ENCODE measurements at regions not wholly inside any gene's neighbourhood (a gene's known extent, or its start where the extent isn't known, plus 50 kb on each side); places are given as distances from the start of the nearest gene placed in this dataset.

GRCh38 chr4:81522711-81523110 lies 51.0 kb upstream of the RASGEF1B start:
- TF ChIP-seq, protein P1, sequence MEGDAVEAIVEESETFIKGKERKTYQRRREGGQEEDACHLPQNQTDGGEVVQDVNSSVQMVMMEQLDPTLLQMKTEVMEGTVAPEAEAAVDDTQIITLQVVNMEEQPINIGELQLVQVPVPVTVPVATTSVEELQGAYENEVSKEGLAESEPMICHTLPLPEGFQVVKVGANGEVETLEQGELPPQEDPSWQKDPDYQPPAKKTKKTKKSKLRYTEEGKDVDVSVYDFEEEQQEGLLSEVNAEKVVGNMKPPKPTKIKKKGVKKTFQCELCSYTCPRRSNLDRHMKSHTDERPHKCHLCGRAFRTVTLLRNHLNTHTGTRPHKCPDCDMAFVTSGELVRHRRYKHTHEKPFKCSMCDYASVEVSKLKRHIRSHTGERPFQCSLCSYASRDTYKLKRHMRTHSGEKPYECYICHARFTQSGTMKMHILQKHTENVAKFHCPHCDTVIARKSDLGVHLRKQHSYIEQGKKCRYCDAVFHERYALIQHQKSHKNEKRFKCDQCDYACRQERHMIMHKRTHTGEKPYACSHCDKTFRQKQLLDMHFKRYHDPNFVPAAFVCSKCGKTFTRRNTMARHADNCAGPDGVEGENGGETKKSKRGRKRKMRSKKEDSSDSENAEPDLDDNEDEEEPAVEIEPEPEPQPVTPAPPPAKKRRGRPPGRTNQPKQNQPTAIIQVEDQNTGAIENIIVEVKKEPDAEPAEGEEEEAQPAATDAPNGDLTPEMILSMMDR (conservative IDR thresholded peaks at IDR 0.05; ENCODE audit: low read length), result no peak
- DNase-seq (ENCODE audit: low read depth), result no peak
- no peak overlapping the region for H3K4me3 ChIP-seq (ENCODE audit: low read length)

DNA sequence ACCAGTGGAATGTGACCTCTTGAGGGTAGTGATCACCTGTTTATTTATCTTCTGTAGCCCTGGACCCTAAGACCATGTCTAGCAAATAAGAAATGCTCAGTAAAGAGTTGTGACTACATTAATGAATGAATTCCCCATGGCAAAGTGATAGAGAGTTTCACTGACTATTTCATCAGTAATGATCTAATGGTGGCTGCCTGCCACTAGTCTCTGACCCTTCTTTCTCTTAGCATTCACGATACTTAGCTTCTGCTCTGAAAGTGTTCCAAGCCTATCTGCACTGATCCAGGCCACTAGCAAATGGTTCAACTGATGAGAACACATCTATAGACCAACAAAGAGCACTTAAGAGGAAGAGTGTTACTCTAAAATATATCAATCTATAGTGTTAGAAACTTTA lies 50.0 kb upstream of the RASGEF1B start:
- no peak for DNase-seq (ENCODE audit: low read depth)
- H3K4me3 ChIP-seq (ENCODE audit: low read length), result no peak overlapping the region
- TF ChIP-seq, protein P1 (conservative IDR thresholded peaks at IDR 0.05; ENCODE audit: low read length), result no peak

Measured in AG10803 (cell line).